GM23338 (cell line): ENCODE measurements at regions not wholly inside any gene's neighbourhood (a gene's known extent, or its start where the extent isn't known, plus 50 kb on each side); places are given as distances from the start of the nearest gene placed in this dataset.

ENCODE experiments used
- EZH2 ChIP-seq: fragments of 200-600 bp; sonication (generic); IDR thresholded peaks from one replicate; pipeline ENCODE4 v1.8.0; 2017; ENCODE audit warnings: antibody characterized with exemption, mild to moderate bottlenecking, low read depth; ENCODE audit not compliant: unreplicated experiment
- TF ChIP-seq, protein P1 (sequence below), 2 experiments: fragments of 200-600 bp in 1 of 2; sonication (generic) in 1 of 2; conservative IDR thresholded peaks; 2 replicates each; pipeline versions ENCODE4 v1.5.1 to v1.6.1; 2016 to 2017; ENCODE audit warnings: antibody characterized with exemption in 2 of 2, low read depth in 2 of 2, mild to moderate bottlenecking in 2 of 2, moderate library complexity in 1 of 2

DNA sequence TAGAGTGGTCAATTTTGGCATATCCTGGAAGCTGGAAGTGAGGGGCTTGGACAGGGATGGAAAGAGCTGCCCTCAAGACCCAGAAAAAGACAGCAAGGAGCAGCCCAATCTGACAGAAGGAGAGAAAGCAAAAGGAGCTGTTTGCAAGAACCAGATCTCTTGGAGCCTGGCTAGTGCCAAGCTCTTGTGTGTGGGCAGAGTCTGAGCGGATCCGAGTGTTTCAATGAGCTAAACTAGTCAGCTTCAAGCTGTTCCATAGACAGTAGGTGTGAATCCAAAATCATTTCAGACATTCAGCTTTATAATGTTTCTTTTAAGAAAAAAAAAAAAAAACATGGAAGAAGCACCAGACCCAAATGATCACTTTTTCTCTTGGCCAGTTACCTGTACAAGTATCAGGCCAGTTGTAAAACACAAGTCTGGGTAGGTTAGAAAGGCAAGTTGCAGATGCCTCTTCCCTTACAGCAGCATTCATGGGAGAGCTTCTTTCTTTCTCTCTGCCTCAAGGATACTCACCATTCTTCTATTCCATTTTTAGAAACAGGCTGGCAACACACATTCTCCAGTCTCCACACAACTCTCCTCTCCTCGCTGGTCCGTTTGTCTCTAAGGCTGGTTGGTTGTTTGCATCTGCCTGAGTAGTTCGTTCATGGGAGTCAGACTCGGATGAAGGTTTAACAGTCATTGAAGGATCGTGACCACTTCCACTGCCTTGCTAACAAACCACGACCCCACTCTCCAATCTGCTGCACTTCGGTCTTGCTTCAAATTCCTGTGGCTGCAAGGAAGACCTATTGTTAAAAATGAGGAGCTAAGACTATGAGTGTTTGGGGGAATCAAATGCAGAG is 105.2 kb upstream of the GATB start:
- TF ChIP-seq, protein P1, sequence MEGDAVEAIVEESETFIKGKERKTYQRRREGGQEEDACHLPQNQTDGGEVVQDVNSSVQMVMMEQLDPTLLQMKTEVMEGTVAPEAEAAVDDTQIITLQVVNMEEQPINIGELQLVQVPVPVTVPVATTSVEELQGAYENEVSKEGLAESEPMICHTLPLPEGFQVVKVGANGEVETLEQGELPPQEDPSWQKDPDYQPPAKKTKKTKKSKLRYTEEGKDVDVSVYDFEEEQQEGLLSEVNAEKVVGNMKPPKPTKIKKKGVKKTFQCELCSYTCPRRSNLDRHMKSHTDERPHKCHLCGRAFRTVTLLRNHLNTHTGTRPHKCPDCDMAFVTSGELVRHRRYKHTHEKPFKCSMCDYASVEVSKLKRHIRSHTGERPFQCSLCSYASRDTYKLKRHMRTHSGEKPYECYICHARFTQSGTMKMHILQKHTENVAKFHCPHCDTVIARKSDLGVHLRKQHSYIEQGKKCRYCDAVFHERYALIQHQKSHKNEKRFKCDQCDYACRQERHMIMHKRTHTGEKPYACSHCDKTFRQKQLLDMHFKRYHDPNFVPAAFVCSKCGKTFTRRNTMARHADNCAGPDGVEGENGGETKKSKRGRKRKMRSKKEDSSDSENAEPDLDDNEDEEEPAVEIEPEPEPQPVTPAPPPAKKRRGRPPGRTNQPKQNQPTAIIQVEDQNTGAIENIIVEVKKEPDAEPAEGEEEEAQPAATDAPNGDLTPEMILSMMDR (conservative IDR thresholded peaks at IDR 0.05; ENCODE audit: low read depth in 2 of 2) = no peak
- no peak for TF ChIP-seq EZH2
